SKM-1 treated with dmso at 0.1 percent for 144 hours (cell line): ENCODE measurements at regions not wholly inside any gene's neighbourhood (a gene's known extent, or its start where the extent isn't known, plus 50 kb on each side); places are given as distances from the start of the nearest gene placed in this dataset.

Experiments used
- DNase-seq: peaks from one replicate; lab custom pipeline; 2025; ENCODE audit not compliant: unreplicated experiment; lab: John Stamatoyannopoulos, UW

DNA sequence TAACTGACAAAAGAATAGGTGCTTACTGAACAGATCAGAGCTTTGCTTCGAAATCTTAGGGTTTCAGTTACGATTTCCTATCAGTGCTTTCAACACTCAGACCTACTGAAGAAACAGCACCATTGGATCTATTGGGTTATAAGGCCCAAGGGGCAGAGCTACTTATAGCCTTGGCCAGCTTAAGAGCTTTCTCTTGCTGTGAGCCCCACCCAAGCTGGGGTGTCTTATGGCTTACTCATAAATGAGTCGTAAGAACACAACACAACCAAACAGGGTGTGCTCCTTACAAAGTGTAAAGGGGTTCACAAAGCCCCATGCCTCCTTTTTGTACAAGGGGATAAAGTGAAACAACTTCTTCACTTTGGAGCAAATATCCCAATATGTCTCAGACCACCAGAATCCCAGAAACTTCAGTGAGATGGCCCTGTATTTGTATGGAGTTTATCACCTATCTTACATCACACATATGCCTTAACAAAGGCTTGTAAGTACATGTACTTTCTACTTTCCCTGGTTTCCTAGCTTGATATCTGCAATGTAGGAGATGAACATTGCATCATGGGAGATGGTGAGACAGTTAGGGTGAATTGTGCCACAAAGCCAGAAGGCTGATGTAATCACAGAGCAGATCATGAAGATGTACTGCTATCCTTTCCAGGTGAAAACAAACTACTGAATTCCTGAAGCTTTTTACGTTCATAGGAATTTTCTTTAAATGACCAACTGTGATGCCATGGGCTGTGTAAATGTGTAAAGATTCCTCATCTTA, 115.5 kb upstream of the GLI2 start:
- DNase-seq, result peak; percentile 40

DNA sequence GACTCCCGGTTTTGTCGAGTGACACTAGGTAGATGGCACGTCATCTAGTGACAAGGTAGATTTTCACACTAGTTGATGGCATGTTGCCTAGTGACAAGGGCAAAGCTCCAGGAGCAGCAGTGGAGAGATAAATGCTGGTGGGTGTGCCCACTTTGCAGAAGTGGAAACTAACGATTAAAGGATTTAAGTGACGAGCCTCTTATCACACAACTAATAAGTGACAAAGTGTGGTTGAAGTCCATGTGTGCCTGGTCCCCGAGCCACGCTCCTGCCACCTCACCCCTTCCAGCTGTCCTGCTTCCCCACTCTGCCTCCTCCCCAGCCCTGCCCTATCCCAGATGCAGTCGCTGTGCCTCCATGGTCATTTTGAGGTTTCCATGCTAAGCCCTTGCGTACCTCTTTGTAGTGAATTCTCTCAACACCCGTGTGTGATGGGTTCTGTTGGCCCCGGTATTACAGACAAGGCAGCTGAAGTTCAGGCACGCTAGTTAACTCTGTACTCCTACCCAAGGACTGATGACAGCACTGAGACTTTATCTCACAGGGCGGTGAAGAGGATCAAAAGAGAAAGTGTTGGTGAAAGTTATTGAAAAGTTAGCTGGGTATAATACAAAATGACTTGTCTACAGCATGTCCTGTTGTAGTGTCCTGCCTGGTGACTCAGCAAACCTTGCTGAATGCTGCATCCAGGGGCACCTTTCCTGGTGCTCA, 113.4 kb upstream of the GLI2 start:
- no peak for DNase-seq

DNA sequence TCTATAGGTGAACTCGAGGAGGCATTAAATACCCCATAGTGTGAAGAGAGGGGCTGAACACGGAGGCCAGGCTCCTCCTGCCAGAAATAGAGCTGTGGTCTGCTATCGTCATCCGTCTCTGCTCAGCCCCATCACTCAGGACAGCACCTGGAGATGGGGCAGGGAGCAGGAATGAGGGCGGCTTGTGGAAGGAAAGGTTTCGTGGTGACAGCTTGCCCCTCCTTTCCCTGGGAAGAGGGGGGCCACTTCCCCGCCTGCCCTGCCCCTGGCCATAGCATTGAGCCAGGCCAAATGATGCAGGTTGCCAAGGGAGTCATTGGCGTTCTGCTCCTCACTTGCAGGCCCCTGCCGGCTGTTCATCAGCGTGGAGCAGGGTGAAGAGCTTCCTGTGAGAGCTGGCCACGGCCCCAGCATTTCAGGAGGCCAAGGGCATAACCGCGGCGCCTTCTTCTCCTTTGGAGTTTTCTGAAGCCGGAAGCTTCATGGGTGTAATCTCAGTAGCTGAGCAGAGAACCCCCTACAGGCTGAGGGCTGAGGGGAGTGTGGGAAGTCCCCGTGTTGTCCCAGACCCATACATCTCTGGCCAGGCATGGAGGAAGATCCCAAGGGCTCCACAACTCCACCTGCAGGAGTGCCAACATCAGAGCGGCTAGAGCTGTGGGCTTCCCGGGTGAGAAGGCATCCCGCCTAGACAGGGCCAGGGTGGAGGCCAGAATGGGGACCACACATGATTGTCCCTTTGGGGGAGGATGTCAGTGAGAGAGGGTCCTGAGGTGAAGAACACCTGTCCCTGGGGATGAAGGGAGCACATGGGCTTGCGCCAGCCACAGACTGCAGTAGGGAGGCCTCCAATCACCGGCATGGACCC, 112.5 kb upstream of the GLI2 start:
- no peak for DNase-seq

DNA sequence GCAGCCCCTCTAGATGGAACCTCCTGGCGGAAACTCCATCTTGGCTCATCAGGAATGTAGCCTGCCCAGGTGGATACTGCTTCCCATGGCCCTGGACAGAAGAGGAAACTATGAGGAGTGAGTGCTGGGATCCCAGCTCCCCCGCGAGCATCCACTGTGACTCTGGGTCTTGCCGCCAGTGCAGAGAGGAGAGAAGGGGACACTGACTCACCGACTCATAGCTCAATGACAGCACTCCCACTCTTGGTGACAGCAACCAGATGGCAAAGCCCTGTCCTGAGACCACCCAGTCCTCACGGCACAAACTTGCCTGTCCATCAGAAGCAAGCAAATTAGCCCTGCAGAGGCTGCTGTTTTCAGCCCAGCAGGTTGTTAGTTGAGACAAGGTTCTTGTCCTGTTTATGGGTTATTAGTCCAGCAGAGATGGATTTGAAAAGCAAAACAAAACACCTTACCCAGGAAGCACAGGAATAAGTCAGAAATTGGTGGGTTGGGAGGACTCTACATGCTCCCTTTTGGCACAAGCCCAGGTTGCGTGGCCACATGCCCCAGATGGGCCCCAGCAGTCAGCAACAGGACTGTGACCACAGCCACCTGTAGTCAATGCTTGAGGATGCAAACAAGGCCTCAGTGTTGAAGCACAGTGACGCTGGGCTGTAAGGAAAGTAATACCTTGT, 111.5 kb upstream of the GLI2 start:
- no peak for DNase-seq

DNA sequence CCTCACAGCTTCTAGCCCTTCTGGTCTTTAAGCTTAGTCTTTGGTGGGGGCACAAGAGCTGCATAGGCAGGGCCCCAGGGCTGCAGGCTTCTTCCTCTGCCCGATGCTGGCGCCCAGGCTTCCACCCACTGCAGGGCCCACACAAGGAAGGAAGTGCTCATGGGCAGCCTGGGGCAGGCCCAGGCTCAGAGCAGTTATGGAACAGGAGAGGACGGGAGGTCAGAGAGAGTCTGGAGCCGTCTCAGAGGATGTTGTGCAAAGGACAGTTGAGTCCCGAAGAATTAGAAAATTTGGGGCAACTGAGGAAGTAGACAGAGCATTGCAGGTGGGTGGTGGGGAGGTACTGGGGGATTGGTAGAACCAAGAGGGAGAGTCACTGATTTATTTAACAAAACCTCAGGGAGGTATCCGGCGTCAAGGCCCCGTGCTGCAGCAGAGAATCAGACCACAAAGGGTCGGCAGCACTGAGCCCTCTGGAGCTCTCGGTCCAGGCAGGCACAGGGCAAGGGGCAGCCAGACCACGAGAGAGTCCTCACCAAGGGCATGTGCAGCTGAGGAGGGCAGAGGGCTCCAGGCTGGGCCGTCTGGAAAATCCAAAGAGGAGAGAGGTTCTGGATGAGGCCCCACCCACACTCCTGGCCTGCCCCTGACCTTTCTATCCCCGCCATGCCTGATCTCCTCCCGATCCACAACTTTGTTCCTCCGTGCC, 110.8 kb upstream of the GLI2 start:
- peak; percentile 65 for DNase-seq

DNA sequence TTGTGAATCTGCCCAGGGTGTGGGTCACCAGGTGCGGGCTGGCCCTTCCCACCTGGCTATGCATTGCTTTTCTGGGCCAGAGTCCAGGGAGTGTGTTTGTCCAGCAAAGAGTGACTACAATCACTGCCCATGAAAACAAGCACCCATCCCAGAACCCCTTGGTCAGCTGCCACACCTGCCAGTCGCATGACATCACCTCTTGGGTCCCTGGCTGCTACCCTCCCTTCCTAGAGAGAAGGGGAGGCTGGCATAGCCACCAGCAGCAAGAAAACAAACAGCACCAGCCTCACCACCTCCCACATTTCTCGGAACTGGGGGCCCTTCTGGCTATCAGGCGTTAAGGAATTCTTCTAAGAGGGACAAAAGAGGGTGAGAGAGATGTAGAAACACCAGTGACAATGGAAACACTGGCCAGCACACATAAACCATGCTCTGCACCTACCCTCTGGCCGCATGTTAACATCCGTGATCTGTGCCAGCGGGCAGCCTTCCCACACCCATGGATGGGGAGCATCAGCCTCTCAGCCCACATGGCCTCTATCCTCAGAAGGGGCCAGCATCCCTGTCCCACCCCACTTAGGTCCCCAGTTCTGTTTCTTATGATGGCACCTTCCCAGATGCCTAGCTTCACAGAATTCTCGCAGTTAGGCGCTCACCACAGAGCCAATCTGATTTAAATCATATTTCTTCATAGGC, 109.7 kb upstream of the GLI2 start:
- no peak for DNase-seq

DNA sequence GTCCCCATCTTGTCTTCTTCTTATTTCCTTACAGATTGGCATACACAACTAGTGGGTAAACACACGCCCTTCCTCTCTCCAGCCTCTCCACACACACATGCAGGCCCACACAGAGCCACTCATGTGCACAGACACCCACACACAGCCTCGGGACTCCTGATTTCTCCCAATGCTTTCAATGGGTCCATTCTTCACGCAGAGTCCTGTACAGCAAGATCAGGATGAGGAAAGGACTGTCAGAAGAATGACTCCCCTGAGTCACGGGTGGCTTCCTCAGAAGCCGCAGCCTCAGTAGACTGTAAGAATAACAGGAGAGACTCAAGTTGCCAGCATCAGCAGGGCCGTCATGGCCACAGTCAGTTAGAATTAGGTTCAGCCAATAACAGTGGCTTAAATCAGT, 109.1 kb upstream of the GLI2 start:
- DNase-seq, result no peak

DNA sequence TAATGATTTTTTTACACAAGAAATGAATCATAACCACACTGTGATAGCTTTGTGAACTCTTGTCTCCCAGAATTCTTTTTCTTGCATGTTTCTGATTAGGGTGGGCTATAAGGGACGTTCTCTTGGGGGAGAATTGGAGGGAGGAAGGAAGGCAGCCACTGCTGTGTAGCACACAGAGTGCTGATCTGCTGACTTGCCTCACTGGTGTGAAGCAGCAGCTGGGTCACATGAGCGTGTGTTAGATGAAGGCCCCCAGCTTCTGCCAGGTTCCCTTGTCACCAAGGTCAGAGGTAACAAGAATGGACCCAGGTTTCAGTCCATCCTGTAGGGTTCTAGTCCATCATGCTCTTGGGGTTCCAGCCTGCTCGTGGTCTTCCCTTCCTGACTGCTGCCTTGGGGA, 107.4 kb upstream of the GLI2 start:
- DNase-seq, result no peak

DNA sequence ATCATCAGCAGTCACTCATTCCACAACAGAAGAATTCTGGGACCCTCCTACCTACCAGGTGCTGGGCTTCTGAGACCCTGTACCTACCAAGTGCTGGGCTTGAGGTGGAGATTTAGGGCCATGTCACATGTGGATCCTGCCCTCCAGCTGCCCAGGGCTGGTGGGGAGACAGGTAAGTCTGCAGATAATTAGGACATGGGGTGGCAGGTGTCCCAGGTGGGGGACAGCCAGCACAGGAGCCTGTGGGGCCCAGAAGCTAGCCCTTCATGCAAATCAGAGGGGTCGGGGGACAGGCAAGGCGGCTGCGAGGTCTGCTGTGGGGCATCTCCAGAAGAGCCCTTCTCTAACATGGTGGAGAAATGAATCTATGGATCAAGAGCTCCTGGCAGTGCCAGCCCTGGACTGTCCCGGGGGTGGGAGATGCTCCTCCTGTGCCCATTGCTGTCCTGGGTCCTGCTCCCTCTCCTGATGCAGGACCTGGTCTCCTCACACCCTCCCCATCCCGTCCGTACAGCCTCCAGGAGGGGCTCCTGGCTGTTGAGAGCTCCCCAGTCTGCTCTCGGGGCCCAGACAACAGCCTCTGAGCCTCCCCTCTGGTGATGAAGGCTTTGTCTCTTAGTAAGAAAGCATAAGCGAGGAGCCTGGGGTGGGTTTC, 106.3 kb upstream of the GLI2 start:
- no peak for DNase-seq

DNA sequence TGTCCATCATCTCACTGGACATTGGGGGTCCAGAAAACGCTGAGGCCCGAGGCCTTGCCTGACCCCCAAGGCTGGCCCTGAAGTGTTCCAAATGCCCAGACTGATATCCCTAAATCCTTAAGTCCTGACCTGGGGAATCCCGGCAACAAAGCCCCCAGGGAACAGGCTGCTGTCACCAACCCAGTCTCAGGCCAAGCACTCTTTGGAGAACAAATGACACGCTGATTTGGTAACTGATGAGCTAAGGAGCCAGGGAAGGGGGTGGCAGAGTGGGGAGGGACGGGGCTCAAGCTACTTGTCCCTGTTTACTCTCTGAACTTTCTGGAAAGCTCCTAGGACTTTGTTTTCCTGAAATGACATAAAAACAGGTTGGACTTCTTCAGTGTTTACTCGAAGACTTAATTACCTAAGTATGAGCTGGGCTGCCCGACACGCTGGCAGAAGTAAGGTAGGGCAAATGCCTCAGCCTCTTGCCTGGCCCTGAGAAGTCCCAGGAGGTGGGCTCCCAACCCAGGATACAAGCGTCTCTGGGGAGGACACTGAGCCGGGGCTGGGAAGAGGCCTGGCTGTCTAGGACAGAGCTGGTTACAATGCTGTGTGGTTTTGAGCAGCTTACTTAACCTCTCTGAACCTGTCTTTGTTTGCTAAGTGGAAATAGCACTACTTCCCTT, 105.5 kb upstream of the GLI2 start:
- no peak for DNase-seq

DNA sequence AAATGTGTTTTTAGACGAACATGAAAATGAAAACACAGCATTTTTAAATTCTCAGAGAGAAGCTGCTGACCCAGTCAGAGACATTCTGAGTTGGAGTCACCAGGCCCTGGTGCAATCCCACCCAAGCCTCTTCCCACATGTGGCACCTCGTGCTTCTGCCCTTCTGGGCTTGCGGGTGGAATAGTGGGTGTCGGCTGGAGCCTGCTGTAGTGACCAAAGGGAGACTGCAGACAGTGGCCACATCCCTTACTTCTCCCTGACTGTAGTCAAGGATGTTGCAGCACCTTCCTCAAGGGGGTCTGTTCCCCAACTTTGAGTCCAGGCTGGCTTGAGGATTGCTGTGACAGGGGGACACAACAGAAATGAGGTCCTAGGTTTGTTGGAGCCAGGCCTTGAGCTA, 104.4 kb upstream of the GLI2 start:
- no peak for DNase-seq

DNA sequence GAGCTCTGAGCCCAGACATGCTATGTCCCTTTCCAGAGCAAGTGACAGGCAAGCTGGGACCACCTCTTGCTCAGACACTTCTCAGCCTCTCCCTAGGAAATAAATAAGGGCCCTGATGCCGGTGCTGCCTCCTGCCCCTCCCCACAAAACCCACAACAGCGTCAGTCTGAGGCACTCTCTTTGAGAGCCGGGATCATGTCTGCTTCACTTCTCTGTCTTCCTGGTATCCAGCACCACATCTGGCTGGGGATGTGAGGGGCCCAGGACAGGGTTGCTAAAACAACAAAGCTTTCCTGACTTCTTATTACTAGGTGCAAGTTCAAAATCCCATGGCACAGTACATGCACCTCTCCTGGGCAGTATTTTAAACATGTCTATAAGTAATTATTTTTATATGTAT, 103.9 kb upstream of the GLI2 start:
- DNase-seq, result no peak

DNA sequence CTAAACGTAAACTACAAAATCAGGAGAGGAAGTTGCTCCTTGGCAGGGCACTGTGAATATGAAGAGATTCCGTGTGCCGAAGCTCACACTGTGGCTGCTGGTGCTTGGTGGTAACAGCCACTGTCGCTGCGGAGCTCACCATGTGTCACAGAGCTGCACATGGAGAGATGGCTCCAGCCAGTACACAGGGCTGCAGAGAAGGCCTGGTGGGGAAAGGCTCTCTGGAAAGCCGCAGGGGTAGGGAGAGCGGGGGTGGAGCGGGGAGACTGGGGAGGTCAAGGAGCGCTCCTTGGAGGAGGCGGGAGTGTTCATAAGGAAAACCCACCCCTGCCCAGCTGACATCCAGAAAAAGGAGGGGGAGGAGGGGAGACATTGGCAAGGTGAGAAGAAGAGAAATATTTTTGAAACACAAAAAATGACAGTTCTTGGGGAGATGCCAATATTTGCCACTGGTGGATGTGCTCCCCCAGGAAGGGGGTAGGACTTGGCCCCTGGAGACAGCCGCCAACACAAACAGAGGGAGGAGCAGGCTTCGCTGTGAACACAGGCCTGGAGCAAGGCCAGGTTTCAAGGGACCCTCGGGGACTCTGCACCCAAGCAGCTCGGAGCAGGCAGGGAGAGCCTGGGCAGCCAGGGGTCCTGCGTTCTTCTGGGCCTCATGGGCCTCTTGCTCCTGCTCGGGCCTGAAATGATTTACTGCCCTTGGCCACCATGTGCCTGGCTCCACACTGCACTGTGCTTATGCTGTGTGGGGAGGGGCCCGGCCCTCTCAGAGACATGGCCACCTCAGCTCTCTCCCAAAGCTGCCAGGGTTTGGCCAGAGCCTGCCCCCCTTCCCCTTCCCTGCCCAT, 102.6 kb upstream of the GLI2 start:
- DNase-seq, result no peak

DNA sequence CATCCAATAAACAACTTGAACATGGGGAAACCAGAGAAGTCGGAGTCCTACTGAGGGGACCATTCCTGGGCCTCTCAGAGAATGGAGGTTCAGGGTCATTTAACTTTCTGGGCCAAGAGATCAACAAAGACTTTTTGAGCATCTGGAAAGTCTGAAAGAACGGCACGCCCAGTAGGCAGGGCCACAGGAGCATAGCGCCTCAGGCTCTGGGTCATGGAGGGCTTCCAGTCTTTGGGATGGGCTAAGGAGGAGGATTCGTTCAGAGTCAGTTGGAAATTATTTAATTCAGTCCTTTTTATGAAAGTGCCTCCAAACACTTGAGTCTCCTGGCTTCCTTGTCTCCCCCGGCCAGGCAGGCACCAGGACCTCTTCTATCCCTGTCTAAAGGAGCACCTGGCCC, 101.1 kb upstream of the GLI2 start:
- DNase-seq, result no peak

DNA sequence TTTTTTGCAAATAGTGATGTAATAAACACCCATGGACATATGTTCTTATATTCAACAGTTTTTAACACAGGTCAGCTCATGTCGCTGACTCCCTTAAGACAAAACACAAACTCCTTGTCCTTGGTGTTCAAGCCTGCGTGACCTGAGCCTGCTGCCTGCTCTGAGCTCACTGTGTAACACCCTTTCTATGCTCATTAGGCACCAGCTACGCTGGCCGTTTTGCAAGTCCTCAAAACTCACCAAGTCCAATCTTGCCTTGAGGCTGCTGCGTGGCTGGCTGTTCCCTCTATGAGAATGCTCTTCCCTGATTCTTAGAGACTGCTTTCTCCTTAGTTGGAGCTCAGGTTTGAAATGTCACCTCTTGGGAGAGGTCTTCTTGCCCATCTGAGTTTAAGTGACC, 100.5 kb upstream of the GLI2 start:
- no peak for DNase-seq

DNA sequence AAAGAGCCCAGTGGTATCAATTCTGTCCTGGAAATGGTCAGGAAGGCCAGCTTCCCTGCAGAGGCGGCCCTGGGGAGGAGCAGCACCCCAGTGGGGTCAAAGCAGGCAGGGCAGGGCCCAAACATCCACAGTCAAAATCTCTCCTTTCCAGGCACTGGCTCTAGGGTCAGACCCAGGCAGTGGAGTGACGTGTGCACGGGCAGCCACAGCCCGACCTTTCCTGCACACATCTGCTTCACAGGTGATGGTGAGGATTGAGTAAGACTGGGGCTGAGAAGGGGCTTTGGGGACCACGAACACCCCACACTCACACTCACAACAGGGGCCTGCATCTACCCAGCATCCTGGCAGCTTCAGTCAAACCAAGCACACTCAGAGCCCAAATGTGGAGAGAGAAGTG, 97.8 kb upstream of the GLI2 start:
- no peak for DNase-seq

DNA sequence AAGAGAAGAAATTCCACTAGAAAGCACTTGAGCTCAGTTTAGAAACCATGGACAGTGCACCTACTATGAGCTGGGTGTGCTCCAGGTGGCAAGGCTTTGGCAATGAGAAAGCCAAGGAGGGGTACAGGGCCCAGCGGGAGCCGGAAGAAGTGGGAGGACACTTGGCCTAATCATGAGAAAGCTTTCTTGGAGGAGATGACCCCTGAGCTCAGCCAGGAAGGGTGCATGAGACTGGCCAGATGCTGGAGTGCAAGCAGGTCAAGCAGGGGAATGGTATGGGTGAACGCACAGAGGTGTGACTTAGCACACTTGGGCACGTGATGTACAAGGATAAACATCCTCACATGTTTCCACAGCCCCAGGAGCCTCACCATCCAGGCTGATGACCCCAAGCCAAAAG, 97.2 kb upstream of the GLI2 start:
- DNase-seq, result no peak

DNA sequence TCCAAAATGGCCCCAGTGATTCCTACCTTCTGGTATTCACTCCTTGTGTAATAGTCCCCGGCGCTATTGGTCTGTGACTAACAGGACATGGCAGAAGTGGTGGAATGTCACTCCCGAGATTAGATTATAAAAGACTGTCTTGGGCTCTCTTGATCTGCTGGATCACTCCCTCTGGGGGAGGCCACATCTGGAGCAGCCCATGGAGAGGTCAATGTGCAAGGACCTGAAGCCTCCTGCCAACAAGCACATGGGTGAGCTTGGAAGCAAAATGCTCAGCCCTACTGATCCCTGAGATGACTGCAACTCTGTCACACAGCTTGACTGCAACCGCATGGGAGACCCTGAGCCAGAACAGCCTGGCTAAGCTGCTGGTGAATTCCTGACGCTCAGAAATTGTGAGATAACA, 94.3 kb upstream of the GLI2 start:
- no peak for DNase-seq
